GM12874 (cell line): ENCODE measurements at regions not wholly inside any gene's neighbourhood (a gene's known extent, or its start where the extent isn't known, plus 50 kb on each side); places are given as distances from the start of the nearest gene placed in this dataset.

ENCODE experiments used
- TF ChIP-seq, protein P1 (sequence below): IDR thresholded peaks from 2 replicates; pipeline ENCODE4 v1.5.1; 2011; ENCODE audit warnings: low read depth, mild to moderate bottlenecking, control low read depth, low read length, moderate library complexity; ENCODE audit not compliant: insufficient read depth

DNA sequence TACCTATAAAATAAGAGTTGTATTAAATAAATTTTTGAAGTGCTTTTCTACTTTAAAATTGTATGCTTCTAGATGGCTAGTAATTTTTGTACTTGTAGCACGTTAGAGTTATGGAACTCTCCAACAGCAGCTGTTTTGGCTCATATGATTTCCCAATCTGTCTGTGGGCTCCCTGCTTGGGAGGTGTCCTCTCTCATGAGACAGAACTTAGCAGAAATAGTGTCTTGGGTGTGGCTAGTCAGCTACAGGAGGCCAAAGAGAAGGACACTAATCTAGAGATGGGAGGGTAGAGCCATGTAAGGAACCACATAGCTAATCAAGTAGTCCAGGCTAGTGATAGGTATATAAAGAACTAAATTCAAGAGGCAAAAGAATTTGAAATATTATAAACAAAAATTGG is 78.4 kb upstream of the DAB2 start:
- TF ChIP-seq, protein P1, sequence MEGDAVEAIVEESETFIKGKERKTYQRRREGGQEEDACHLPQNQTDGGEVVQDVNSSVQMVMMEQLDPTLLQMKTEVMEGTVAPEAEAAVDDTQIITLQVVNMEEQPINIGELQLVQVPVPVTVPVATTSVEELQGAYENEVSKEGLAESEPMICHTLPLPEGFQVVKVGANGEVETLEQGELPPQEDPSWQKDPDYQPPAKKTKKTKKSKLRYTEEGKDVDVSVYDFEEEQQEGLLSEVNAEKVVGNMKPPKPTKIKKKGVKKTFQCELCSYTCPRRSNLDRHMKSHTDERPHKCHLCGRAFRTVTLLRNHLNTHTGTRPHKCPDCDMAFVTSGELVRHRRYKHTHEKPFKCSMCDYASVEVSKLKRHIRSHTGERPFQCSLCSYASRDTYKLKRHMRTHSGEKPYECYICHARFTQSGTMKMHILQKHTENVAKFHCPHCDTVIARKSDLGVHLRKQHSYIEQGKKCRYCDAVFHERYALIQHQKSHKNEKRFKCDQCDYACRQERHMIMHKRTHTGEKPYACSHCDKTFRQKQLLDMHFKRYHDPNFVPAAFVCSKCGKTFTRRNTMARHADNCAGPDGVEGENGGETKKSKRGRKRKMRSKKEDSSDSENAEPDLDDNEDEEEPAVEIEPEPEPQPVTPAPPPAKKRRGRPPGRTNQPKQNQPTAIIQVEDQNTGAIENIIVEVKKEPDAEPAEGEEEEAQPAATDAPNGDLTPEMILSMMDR: no peak

DNA sequence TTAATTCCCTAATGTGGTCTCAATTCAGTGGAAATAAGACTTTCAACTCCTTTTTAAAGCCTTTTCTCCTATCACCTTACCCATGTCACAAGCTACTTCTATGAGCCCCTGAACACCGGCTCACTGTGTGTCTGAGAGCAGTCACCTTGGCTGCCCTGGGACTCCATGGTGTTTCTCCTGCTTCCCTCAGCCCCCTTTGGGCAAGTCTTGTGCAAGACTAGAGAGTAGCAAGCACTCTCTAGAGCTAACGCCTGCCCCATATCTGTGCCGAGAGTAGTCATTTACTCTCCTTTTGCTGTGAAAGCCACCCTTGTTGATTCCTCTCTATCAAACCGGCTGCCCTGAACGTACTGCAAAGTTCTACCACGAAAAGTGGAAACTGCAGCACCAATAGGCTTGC is 77.9 kb upstream of the DAB2 start:
- TF ChIP-seq, protein P1: no peak

DNA sequence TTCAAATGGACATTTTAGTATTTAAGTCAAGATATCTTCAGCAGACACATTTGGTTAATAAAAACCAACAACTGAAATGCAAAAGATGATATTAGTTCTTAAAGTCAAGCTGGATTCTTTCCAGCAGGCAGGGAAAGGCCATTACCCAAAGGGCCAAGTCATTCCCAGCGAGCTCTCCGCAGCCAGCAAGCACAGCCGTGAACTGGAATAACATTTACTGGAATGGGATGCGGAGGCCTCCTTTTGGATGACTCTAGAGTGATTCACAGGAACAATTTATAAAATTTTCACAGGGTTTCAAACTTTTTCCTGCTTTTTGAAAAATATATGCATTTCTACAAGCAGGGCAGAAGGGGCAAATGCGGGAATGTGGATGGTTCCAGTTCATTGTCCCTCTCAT is 76.6 kb upstream of the DAB2 start:
- TF ChIP-seq, protein P1: no peak

DNA sequence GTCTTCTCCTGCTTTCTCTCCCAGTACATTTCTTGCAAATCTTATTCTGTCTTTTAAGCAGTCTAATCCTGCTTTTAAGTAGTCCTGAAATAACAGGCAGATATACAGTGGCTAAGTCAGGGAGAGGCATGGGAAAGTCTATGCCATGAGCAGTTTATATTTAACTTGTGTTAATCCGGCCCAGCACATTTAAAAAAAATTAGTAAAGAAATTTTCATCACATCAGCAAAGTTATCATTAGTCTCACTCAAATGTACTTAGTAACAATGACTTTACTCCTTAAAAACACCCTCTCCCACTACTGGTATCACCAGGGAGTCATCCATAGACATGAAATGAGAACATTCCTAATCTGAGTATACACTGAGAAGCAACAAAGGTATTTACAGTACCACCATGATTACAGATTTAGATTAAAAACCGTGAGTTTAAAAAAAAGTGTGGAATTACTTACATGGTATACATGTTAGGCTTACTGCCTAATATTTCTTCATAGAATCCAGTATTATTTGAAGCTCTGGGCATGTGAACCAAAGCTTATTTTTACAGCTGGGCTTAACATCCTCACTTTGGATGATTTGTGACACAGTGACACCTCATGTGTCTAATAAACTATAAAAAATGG is 75.9 kb upstream of the DAB2 start:
- TF ChIP-seq, protein P1: no peak

DNA sequence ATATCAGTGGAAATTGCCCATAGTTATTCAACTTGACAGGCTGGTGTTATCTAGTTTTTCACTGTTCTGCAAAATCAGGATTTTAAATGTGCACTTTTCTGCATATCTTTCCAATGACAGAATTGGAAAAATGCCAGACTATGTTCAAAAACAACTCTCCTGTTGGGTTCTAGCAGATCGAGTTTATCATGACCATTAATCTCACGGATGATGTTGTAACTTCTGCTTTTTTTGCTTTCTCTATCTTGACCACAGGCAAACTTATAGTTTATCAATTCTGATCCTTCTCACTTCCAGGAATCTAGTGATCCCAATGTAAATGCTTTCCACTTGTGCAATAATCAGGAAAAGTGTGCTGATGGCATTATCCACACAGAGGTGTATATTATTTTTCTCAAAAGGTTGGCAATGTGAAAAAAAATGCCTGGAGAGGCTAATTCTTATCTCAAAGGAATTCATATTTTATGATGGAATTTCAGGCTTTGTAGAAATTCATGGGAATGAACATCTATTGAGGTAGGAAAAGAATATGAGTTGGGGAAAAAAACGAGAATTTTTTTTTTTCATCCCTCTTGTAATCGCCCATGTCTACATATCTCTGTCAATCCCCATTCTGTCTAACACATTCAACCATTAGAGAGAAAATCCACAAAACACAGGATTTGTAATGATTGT is 73.6 kb upstream of the DAB2 start:
- TF ChIP-seq, protein P1: no peak

DNA sequence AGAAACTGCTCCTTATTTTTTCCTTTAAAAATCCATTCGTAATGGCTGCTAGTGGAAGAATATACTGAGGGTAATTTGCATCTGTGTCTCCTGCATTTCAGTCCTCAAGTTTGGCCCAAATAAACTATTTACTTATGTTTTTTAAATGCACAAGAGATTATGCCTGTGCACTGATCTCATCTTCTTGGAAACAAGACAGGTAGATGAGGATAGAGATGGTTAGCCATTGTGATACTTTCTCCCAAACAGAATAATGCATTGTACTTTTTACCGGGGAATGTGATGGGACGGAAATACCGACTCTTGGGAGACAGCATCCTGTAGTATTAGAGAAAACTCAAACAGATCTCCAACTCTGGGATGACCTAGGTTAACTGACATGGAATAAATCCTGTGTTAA is 72.5 kb upstream of the DAB2 start:
- TF ChIP-seq, protein P1: no peak

DNA sequence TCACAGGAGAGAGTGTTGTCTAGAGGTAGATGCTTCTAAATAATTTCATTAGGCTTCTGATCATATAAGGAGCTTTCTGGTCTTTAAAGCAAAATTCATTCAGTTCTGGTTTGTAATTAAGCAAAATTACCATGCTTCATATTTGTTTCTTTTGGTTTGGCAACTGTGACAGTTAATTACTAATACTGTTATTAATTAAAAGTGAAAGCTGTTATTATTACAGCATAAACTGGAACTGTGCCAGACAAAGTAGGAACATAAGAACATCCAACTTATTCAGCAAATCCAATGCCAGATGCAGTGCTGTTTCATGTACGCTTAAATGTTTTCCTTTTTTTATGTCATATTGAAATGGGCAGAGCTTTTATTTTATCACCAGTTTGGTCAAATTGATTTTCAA is 70.4 kb upstream of the DAB2 start:
- TF ChIP-seq, protein P1: no peak

DNA sequence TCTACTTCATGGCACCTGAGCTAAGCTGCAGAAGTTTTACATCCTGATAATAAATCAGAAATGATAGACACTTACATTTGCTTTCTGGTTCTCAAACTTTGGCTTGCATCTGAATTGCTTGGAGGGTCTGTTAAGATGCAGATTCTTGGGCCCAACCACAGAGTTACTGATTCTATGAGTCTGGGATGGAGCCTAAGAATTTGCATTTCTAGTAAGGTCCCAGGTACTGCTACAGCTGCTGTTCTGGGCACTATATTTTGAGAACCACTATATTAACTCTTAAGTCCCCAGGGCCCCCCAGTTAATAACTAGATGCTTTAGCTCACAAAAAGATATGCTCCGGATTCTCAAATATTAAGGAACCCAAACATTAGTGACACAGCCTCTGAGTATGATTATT is 69.8 kb upstream of the DAB2 start:
- TF ChIP-seq, protein P1: no peak
